ENCODE measurements at regions not wholly inside any gene's neighbourhood (a gene's known extent, or its start where the extent isn't known, plus 50 kb on each side); places are given as distances from the start of the nearest gene placed in this dataset.

- TF ChIP-seq, protein P1, sequence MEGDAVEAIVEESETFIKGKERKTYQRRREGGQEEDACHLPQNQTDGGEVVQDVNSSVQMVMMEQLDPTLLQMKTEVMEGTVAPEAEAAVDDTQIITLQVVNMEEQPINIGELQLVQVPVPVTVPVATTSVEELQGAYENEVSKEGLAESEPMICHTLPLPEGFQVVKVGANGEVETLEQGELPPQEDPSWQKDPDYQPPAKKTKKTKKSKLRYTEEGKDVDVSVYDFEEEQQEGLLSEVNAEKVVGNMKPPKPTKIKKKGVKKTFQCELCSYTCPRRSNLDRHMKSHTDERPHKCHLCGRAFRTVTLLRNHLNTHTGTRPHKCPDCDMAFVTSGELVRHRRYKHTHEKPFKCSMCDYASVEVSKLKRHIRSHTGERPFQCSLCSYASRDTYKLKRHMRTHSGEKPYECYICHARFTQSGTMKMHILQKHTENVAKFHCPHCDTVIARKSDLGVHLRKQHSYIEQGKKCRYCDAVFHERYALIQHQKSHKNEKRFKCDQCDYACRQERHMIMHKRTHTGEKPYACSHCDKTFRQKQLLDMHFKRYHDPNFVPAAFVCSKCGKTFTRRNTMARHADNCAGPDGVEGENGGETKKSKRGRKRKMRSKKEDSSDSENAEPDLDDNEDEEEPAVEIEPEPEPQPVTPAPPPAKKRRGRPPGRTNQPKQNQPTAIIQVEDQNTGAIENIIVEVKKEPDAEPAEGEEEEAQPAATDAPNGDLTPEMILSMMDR (IDR thresholded peaks at IDR 0.05), result no peak
- no peak for TF ChIP-seq POLR2A (IDR thresholded peaks at IDR 0.05)
- TF ChIP-seq EP300 (IDR thresholded peaks at IDR 0.05; ENCODE audit: low read depth), result no peak
These were observed 116.9 kb upstream of the RAB4A start for GRCh38 chr1:229153955-229154548.
